A673 (cell line): ENCODE measurements at regions not wholly inside any gene's neighbourhood (a gene's known extent, or its start where the extent isn't known, plus 50 kb on each side); places are given as distances from the start of the nearest gene placed in this dataset.

Source experiments
- BruUV-seq: library from RNA; stranded (reverse); fragments of 400-500 nt; replicated peaks from 2 replicates; lab custom pipeline; 2021; lab: Mats Ljungman, UMichigan
- CTCF ChIA-PET: fragments of 300-600 bp; sonication (Branson Sonifier 250); formaldehyde crosslinking; loops from one replicate; lab custom pipeline; 2022; ENCODE audit warnings: antibody characterized with exemption; lab: Charles Lee
- POLR2A ChIA-PET: fragments of 300-600 bp; sonication (Branson Sonifier 250); formaldehyde crosslinking; loops from one replicate; lab custom pipeline; 2022; ENCODE audit warnings: antibody characterized with exemption; ENCODE audit not compliant: low non-redundant PET; lab: Charles Lee
- DNase-seq: peaks from one replicate; pipeline ENCODE4 v3.0.0-alpha.2; 2015; ENCODE audit warnings: low spot score
- H3K27ac ChIP-seq: fragments of 200-600 bp; sonication (generic); 2 replicates; pipeline ENCODE4 v1.5.1; 2016; ENCODE audit warnings: mixed run types, low read depth, mild to moderate bottlenecking, mixed read lengths, antibody characterized with exemption, low read length; ENCODE audit not compliant: poor library complexity, severe bottlenecking
- H3K27me3 ChIP-seq: fragments of 200-600 bp; sonication (generic); replicated peaks from 2 replicates; pipeline ENCODE4 v1.6.1; 2017; ENCODE audit warnings: mixed run types, low read depth, mild to moderate bottlenecking, mixed read lengths, antibody characterized with exemption, low read length; ENCODE audit not compliant: insufficient read depth, poor library complexity
- H3K36me3 ChIP-seq: fragments of 200-600 bp; sonication (generic); 2 replicates; pipeline ENCODE4 v1.6.1; 2016; ENCODE audit warnings: mixed run types, mild to moderate bottlenecking, mixed read lengths, antibody characterized with exemption, low read length; ENCODE audit not compliant: insufficient read depth, poor library complexity, severe bottlenecking
- H3K4me1 ChIP-seq: fragments of 200-600 bp; sonication (generic); 2 replicates; pipeline ENCODE4 v1.6.1; 2017; ENCODE audit warnings: mixed run types, mild to moderate bottlenecking, mixed read lengths, antibody characterized with exemption, low read length; ENCODE audit not compliant: insufficient read depth, poor library complexity, severe bottlenecking
- H3K4me3 ChIP-seq: fragments of 200-600 bp; sonication (generic); 2 replicates; pipeline ENCODE4 v1.5.1; 2016; ENCODE audit warnings: low read depth, mixed run types, mild to moderate bottlenecking, mixed read lengths, low read length; ENCODE audit not compliant: poor library complexity, severe bottlenecking
- H3K9me3 ChIP-seq: fragments of 200-600 bp; sonication (generic); 2 replicates; pipeline ENCODE4 v1.6.1; 2016; ENCODE audit warnings: mixed run types, low read depth, mild to moderate bottlenecking, mixed read lengths, antibody characterized with exemption, low read length; ENCODE audit not compliant: poor library complexity, severe bottlenecking
- EZH2 ChIP-seq: fragments of 200-600 bp; sonication (generic); IDR thresholded peaks from 2 replicates; pipeline ENCODE4 v1.6.1; 2017; ENCODE audit warnings: borderline replicate concordance, low read depth, mild to moderate bottlenecking, mixed read lengths, antibody characterized with exemption, low read length; ENCODE audit not compliant: poor library complexity, severe bottlenecking
- intact Hi-C: fragments of 100-400 bp; cut with micrococcal nuclease; formaldehyde crosslinking; loops from one replicate; pipeline ENCODE4 v1.10.0; 2022; ENCODE audit not compliant: unreplicated experiment
- TF ChIP-seq, protein P1 (sequence below): fragments of 300-800, 200-600 bp; sonication (generic); conservative IDR thresholded peaks from 2 replicates; pipeline ENCODE4 v1.5.1; 2017; ENCODE audit warnings: low read depth, mild to moderate bottlenecking, antibody characterized with exemption, low read length, moderate library complexity, mixed read lengths

DNA sequence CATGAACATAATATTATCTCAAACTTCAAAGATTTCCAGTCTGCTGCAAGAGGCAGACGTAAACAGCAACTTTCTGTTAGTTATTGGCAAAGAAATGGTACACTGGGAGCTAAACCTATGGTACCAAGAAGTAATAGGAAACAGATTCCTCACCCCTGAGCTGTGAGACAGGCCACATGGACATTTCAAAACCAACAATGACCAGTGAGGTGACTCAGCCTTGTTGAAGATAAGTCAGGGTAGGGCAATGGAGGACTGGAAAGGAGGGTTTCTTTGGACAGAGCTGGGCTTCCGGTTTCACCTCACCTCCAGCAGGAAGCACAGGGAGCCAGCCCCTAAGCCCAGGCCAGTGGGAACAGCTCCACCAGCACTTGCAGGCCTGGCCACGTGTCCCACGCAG lies 1320.5 kb downstream of the AACS start:
- no TSS peak for BruUV-seq
- no peaks in the 10 kb centered on the region for H3K36me3 ChIP-seq
- CTCF ChIA-PET, result no interaction called here
- DNase-seq, result no peak
- H3K9me3 ChIP-seq, result peaks cover 6% of the 10 kb centered on the region
- peaks cover 22% of the 10 kb centered on the region for H3K4me1 ChIP-seq
- H3K4me3 ChIP-seq, result no peak overlapping the region
- POLR2A ChIA-PET, result interaction anchor here (0.7 kb wide), 1 partner anchor 789 kb away, joined by 5 read pairs; no protein-coding TSS in a partner anchor
- TF ChIP-seq EZH2, result no peak
- TF ChIP-seq, protein P1, sequence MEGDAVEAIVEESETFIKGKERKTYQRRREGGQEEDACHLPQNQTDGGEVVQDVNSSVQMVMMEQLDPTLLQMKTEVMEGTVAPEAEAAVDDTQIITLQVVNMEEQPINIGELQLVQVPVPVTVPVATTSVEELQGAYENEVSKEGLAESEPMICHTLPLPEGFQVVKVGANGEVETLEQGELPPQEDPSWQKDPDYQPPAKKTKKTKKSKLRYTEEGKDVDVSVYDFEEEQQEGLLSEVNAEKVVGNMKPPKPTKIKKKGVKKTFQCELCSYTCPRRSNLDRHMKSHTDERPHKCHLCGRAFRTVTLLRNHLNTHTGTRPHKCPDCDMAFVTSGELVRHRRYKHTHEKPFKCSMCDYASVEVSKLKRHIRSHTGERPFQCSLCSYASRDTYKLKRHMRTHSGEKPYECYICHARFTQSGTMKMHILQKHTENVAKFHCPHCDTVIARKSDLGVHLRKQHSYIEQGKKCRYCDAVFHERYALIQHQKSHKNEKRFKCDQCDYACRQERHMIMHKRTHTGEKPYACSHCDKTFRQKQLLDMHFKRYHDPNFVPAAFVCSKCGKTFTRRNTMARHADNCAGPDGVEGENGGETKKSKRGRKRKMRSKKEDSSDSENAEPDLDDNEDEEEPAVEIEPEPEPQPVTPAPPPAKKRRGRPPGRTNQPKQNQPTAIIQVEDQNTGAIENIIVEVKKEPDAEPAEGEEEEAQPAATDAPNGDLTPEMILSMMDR, result no peak
- H3K27me3 ChIP-seq, result no peaks in the 10 kb centered on the region
- intact Hi-C loops, result no loop called here
- no peak overlapping the region for H3K27ac ChIP-seq

DNA sequence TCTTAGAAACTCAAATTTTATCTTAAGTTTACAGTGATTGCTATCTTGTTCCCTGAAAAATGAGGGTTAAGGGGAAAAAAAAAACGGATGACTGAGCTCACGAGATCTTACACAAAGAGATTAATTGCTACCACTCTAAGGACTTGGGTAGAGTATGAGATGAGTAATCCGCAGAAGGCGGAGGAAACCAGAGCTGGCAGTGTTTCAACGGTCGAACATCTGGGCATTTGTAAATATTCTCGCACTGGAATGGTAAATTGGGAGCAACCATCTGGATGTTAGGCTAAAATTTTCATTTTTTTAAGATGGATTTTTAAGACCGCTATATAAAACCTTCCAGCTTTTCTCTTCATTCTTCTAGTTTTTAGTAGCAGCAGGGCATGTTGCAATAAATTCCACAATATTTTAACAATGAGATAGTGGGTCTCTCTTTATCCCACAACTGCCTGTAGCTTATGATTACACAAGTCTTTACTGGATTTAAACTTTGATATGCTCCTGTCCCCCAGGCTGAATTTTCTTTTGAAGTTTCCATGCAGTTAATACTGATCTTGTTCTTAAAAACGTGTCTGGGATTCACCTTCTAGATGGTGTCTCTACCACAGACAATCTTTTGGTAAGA lies 1324.1 kb downstream of the AACS start:
- DNase-seq, result peak; percentile 79
- no peak for TF ChIP-seq EZH2
- TF ChIP-seq, protein P1, result no peak
- BruUV-seq, result no TSS peak

DNA sequence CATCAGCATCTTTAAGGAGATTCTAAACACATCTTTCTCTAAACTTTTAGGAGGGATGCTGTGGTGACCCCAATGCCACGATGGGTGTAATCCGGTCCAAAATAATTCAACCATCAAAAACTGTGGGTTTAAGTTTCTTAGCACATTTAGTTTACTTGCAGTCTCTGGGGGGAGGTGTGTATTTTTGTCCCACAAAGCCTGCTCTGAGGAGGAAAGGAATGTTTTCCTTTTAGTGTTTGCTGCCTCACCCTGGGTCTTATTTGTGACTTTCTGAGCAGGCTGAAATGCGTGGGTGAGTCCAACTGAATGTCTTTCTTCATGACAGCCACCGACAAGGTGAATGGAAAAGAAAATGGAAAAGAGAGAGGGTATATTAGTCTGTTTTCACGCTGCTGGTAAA lies 1324.7 kb downstream of the AACS start:
- CTCF ChIA-PET, result no interaction called here
- H3K4me1 ChIP-seq, result peaks cover 12% of the 10 kb centered on the region
- no peaks in the 10 kb centered on the region for H3K9me3 ChIP-seq
- POLR2A ChIA-PET, result no interaction called here
- no peak for TF ChIP-seq EZH2
- TF ChIP-seq, protein P1, result no peak
- H3K4me3 ChIP-seq, result no peak overlapping the region
- DNase-seq, result no peak
- intact Hi-C loops, result no loop called here
- H3K27ac ChIP-seq, result no peak overlapping the region
- no peaks in the 10 kb centered on the region for H3K27me3 ChIP-seq
- BruUV-seq, result no TSS peak
- no peaks in the 10 kb centered on the region for H3K36me3 ChIP-seq

More for the DNA sequence above, 1324.1 kb downstream of the AACS start:
- Histone ChIP-seq H3K9me3 (no peaks in the 10 kb centered on the region), H3K27me3 (no peaks in the 10 kb centered on the region), H3K4me3 (no peak overlapping the region), H3K27ac (no peak overlapping the region), H3K36me3 (no peaks in the 10 kb centered on the region), H3K4me1 (peaks cover 12% of the 10 kb centered on the region)
- ChIA-PET POLR2A (no interaction called here), CTCF (interaction anchor here (0.6 kb wide), 1 partner anchor 36 kb away, joined by 5 read pairs; no protein-coding TSS in a partner anchor)
- intact Hi-C loops, result no loop called here
